ENCODE measurements at regions not wholly inside any gene's neighbourhood (a gene's known extent, or its start where the extent isn't known, plus 50 kb on each side); places are given as distances from the start of the nearest gene placed in this dataset.

DNA sequence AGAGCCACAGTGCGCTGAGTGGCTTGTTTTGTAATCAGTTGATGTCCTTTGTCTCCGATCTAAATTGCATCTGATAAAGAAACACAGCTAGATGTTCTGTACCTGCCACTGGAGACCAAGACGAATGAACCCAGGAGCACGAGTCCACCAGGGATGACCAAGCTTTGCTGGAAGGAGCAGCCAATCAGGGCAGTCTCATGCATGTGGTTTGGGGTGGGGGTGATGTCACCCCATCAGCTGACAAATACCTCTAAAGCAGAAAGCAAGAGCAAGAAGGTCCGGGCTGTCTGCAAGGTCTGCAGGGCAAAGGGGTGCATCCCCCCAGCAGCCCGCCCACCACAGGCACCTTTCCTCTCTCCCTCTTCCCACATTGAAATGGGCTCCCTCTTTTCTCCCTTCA lies 653.8 kb downstream of the AJAP1 start:
- Histone ChIP-seq H3K36me3 (no peaks in the 10 kb centered on the region), H3K4me2 (no peak overlapping the region), H3K27me3 (peaks cover 16% of the 10 kb centered on the region), H3K4me3 (no peak overlapping the region), H3K9me3 (ENCODE audit: low read depth) (no peaks in the 10 kb centered on the region), H3K9ac (no peak overlapping the region), H3K79me2 (ENCODE audit: low read depth) (no peaks in the 10 kb centered on the region), H3F3A (ENCODE audit: low read depth) (peaks cover 27% of the 10 kb centered on the region), H3K27ac (no peak overlapping the region), H4K20me1 (ENCODE audit: low read depth) (peaks cover 8% of the 10 kb centered on the region), H3K4me1 (peaks cover 25% of the 10 kb centered on the region), H2AFZ (replicated peaks) (no peak overlapping the region)
- no peak for DNase-seq (ENCODE audit: low spot score)
- no peak overlapping the region for H3K4me3 Mint-ChIP-seq
- peaks cover 33% of the 10 kb centered on the region for H3K27me3 Mint-ChIP-seq (ENCODE audit: insufficient read depth, low read depth)
- peaks cover 18% of the 10 kb centered on the region for H3K4me1 Mint-ChIP-seq
- no peak overlapping the region for H3K27ac Mint-ChIP-seq
- H3K9me3 Mint-ChIP-seq, result no peaks in the 10 kb centered on the region
- H3K36me3 Mint-ChIP-seq, result no peaks in the 10 kb centered on the region
- no peak for TF ChIP-seq EZH2 (IDR thresholded peaks at IDR 0.05)
- TF ChIP-seq, protein P1, sequence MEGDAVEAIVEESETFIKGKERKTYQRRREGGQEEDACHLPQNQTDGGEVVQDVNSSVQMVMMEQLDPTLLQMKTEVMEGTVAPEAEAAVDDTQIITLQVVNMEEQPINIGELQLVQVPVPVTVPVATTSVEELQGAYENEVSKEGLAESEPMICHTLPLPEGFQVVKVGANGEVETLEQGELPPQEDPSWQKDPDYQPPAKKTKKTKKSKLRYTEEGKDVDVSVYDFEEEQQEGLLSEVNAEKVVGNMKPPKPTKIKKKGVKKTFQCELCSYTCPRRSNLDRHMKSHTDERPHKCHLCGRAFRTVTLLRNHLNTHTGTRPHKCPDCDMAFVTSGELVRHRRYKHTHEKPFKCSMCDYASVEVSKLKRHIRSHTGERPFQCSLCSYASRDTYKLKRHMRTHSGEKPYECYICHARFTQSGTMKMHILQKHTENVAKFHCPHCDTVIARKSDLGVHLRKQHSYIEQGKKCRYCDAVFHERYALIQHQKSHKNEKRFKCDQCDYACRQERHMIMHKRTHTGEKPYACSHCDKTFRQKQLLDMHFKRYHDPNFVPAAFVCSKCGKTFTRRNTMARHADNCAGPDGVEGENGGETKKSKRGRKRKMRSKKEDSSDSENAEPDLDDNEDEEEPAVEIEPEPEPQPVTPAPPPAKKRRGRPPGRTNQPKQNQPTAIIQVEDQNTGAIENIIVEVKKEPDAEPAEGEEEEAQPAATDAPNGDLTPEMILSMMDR (IDR thresholded peaks at IDR 0.05), result no peak

- Histone ChIP-seq H3K4me1 (no peaks in the 10 kb centered on the region), H3K9ac (no peak overlapping the region), H3K27ac (no peak overlapping the region), H3K4me3 (no peak overlapping the region), H3K9me3 (ENCODE audit: low read depth) (no peaks in the 10 kb centered on the region), H3K4me2 (no peak overlapping the region), H4K20me1 (ENCODE audit: low read depth) (no peaks in the 10 kb centered on the region), H3K27me3 (peaks cover 7% of the 10 kb centered on the region), H3K79me2 (ENCODE audit: low read depth) (no peaks in the 10 kb centered on the region), H3F3A (ENCODE audit: low read depth) (no peaks in the 10 kb centered on the region), H2AFZ (replicated peaks) (no peak overlapping the region), H3K36me3 (no peaks in the 10 kb centered on the region)
- Mint-ChIP-seq H3K36me3 (no peaks in the 10 kb centered on the region), H3K27me3 (ENCODE audit: insufficient read depth, low read depth) (peaks cover 14% of the 10 kb centered on the region), H3K4me3 (no peak overlapping the region), H3K9me3 (no peaks in the 10 kb centered on the region), H3K4me1 (no peaks in the 10 kb centered on the region), H3K27ac (no peak overlapping the region)
- TF ChIP-seq EZH2 (IDR thresholded peaks at IDR 0.05) (no peak), EZH2phosphoT487 (IDR thresholded peaks at IDR 0.05) (no peak)
- DNase-seq (ENCODE audit: low spot score), result no peak
Observed at GRCh38 chr1:5304702-5305101, 650.3 kb downstream of the AJAP1 start.

GRCh38 chr1:5298376-5298775 lies 644.0 kb downstream of the AJAP1 start:
- Histone ChIP-seq H3K9ac (no peak overlapping the region), H4K20me1 (ENCODE audit: low read depth) (no peaks in the 10 kb centered on the region), H3K27me3 (no peaks in the 10 kb centered on the region), H3F3A (ENCODE audit: low read depth) (peaks cover 7% of the 10 kb centered on the region), H3K4me2 (no peak overlapping the region), H2AFZ (replicated peaks) (no peak overlapping the region), H3K27ac (no peak overlapping the region), H3K9me3 (ENCODE audit: low read depth) (no peaks in the 10 kb centered on the region), H3K79me2 (ENCODE audit: low read depth) (no peaks in the 10 kb centered on the region), H3K4me1 (peaks cover 10% of the 10 kb centered on the region), H3K4me3 (no peak overlapping the region), H3K36me3 (no peaks in the 10 kb centered on the region)
- H3K4me1 Mint-ChIP-seq, result peaks cover 35% of the 10 kb centered on the region
- no peak overlapping the region for H3K4me3 Mint-ChIP-seq
- DNase-seq (ENCODE audit: low spot score), result no peak
- H3K9me3 Mint-ChIP-seq, result no peaks in the 10 kb centered on the region
- no peaks in the 10 kb centered on the region for H3K36me3 Mint-ChIP-seq
- peaks cover 9% of the 10 kb centered on the region for H3K27me3 Mint-ChIP-seq (ENCODE audit: insufficient read depth, low read depth)
- H3K27ac Mint-ChIP-seq, result no peak overlapping the region
- TF ChIP-seq EZH2 (IDR thresholded peaks at IDR 0.05) (no peak), EZH2phosphoT487 (IDR thresholded peaks at IDR 0.05) (no peak)
- TF ChIP-seq, protein P1 (IDR thresholded peaks at IDR 0.05), result no peak

GRCh38 chr1:5297886-5298239 lies 643.5 kb downstream of the AJAP1 start:
- H3K79me2 ChIP-seq (ENCODE audit: low read depth), result no peaks in the 10 kb centered on the region
- peaks cover 7% of the 10 kb centered on the region for H3F3A ChIP-seq (ENCODE audit: low read depth)
- peaks cover 35% of the 10 kb centered on the region for H3K4me1 Mint-ChIP-seq
- H3K4me3 ChIP-seq, result no peak overlapping the region
- H3K9ac ChIP-seq, result no peak overlapping the region
- H3K4me3 Mint-ChIP-seq, result no peak overlapping the region
- H2AFZ ChIP-seq (replicated peaks), result no peak overlapping the region
- H3K9me3 ChIP-seq (ENCODE audit: low read depth), result no peaks in the 10 kb centered on the region
- no peak overlapping the region for H3K27ac Mint-ChIP-seq
- peaks cover 10% of the 10 kb centered on the region for H3K4me1 ChIP-seq
- H4K20me1 ChIP-seq (ENCODE audit: low read depth), result no peaks in the 10 kb centered on the region
- H3K4me2 ChIP-seq, result no peak overlapping the region
- no peaks in the 10 kb centered on the region for H3K27me3 ChIP-seq
- no peak for DNase-seq (ENCODE audit: low spot score)
- no peaks in the 10 kb centered on the region for H3K36me3 Mint-ChIP-seq
- TF ChIP-seq, protein P1 (IDR thresholded peaks at IDR 0.05), result no peak
- TF ChIP-seq EZH2phosphoT487 (IDR thresholded peaks at IDR 0.05), result no peak
- no peak for TF ChIP-seq EZH2 (IDR thresholded peaks at IDR 0.05)
- no peaks in the 10 kb centered on the region for H3K9me3 Mint-ChIP-seq
- no peaks in the 10 kb centered on the region for H3K36me3 ChIP-seq
- peaks cover 11% of the 10 kb centered on the region for H3K27me3 Mint-ChIP-seq (ENCODE audit: insufficient read depth, low read depth)
- no peak overlapping the region for H3K27ac ChIP-seq

Data from neural progenitor cell (in vitro differentiated cells).